ENCODE measurements at regions not wholly inside any gene's neighbourhood (a gene's known extent, or its start where the extent isn't known, plus 50 kb on each side); places are given as distances from the start of the nearest gene placed in this dataset.
"Not testable (repeated sequence)": the region's sequence is repeated elsewhere in the genome, so short reads cannot be mapped to it uniquely, and the experiment has no call there.

DNA sequence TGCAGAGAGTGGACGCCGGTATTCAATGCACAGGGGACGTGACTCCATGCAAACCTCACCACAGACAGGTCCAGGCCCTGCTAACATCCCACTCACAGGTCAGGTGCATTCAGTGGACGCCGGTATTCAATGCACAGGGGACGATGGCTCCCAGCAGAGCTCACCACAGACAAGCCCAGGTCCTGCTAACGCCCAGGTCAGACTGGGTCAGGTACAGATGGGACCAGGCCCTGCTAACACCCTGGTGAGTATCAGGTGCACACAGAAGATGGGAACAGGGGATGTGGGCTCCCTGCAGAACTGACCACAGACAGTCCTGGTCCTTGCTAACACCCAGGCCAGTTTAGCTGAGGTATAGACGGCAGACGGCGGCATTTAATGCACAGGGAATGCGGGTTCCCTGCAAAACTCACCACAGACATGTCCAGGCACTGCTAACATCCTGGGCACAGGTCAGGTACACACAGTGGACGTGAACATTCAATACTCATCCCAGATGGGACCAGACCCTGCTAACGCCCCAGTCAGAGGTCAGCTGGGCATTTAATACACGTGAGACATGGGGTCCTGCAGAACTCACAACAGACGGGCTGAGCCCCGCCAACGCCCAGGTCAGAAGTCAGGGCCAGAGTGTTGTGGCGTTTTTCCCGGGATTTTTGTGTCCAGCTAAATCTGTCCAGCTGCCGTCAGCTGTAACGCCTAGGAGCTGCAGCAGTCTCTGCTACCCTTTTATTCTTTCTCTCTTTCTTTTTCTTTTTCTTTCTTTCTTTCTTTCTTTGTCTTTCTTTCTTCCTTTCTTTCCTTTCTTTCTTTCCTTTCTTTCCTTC, 99.2 kb downstream of the SHOX start:
- no peak for ATAC-seq

- ATAC-seq: not testable (repeated sequence)
Measured at GRCh38 chrX:729101-729500, 98.5 kb downstream of the SHOX start.

DNA sequence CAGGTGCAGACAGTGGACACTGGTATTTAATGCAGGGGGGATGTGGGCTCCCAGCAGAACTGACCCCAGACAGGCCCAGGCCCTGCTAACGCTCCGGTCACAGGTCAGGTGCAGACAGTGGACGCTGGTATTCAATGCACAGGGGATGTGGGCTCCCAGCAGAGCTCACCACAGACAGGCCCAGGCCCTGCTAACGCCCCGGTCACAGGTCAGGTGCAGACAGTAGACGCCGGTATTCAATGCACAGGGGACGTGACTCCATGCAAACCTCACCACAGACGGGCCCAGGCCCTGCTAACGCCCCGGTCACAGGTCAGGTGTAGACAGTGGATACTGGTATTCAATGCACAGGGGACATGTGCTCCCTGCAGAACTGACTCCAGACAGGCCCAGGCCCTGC, 98.0 kb downstream of the SHOX start:
- not testable (repeated sequence) for ATAC-seq

DNA sequence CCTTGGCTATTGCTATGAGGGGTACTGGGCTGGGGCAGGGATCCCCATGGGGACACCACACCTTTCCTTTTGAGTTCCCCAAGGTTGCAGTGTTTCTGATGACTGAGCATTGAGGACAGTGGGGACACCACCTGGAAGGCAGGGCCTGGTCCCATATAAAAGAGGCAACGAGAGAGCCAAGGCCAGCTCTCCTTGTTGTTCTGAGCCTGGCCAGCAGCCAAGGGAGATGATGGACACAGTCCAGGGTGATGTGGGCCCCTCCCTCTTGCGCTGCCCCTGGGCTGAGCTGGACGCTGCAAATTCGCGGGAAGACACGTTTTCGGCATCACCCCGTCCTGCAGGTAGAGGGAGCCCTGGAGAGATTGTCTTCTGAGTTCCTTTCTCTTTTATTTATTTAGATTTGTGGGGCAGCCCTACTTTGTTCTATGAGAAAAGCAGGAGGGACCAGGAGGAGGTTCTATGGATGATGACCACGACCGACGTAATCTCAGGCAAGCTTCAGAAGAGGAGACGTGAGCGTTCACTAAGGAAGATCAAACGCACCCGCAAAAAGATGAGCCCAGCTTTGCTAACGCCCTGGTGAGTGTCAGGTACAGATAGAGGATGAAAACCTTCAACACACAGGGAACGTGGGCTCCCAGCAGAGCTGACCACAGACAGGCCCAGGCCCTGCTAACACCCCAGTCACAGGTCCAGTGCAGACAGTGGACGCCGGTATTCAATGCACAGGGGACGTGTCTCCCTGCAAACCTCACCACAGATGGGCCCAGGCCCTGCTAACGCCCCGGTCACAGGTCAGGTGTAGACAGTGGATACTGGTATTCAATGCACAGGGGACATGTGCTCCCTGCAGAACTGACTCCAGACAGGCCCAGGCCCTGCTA, 97.4 kb downstream of the SHOX start:
- no peak for ATAC-seq

GRCh38 chrX:725971-726370, 95.4 kb downstream of the SHOX start:
- ATAC-seq: no peak

DNA sequence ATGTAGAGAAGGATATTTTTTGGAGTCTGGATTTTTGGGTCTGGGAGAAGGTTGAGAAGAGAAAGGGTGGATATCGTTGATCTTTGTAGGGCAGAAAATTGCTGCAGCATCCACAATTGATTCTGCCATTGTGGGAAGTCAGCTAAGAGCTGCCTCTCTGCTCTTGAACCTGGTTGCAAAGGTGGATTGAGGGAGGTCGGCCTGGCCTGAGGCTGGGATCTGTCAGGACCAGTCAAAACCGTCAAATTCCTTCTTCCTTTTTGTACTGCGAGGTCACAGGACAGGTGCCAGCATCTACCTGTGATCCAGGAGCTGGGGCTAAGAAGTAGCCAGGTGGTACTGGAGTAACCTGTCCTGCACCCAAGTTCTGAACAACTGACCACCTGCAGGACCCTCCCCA, 93.7 kb downstream of the SHOX start:
- ATAC-seq: no peak

DNA sequence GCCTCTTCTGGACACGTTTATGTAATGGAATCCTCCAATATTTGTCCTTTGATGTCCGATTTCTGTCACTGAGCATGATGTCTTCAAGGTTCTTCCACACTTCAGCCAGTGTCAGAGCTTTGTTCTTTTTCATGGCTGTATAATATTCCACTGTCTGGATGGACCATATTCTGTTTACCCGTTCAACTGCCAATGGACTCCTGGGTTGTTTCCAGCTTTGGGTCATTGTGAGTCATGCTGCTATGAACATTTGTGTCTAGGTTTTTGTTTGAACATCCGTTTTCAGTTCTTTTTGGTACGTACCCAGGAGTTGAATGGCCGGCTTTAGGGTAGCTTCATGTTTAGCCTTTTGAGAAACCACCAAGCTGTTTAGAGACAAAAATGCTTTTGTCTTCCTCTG, 93.2 kb downstream of the SHOX start:
- ATAC-seq: no peak

DNA sequence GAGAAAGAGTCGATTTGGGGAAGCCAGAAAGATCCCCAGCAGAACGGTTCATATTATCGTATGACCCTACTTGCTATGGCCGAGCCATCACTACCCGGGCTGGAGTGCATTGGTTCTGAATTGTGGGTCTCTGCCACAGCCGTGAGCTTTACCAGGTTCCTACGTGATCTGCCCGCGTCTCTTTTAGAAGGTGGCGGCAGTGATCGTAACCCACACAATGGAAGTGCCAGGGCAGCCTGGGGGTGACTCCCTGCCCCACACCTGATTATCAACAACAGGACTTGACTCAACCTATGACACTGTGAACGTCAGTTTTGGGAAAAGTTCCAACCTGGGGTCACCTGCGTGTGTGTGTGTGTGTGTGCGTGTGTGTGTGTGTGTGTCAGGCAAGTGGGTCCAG, 90.8 kb downstream of the SHOX start:
- ATAC-seq: no peak

- no peak for ATAC-seq
Measured at GRCh38 chrX:720825-721224, 90.2 kb downstream of the SHOX start.

DNA sequence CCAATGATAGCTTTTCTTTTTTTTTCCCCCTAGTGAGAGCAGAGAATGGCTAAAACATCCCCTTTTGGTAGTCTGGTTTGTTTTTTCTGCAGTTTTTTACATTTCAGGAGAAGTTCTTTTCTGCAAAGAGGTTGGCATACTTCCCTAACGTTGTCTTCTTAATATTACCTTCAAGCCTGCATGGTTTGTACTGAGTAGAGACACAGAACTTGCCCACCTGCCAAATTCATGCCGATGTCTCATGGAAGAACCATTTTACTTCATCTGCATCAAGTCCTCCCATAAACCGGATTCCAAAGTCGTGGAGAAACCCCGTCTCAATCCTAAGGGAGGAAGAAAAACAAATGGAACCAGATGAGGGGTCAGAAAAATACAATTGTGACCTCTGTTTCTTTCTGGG, 89.7 kb downstream of the SHOX start:
- ATAC-seq: no peak

GRCh38 chrX:716136-716535, 85.5 kb downstream of the SHOX start:
- no peak for ATAC-seq

DNA sequence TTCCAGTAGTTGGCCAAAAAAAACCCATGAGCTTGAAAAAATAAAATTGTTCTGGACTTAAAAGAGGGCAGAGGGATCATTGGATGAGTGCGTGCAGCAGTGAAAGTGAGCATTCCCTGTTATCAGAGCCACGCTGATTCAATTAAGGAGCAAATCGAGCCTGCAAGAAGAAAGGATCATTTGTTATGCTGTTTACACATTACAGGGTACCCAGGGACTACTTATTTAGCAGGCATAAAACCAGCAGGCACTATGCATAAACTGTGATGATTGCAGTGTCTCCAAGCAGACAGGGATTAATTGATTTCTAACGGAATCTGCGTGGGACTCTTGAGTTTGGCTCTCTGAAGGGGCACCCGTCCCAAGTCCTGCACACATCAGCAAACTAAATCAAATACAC, 83.5 kb downstream of the SHOX start:
- no peak for ATAC-seq

Data from esophagus mucosa (tissue), 1 donor.